SW480 (cell line): ENCODE measurements at regions not wholly inside any gene's neighbourhood (a gene's known extent, or its start where the extent isn't known, plus 50 kb on each side); places are given as distances from the start of the nearest gene placed in this dataset.
A peak's percentile ranks its signal among the peaks of the same experiment; 100 is the strongest.

Experiments used
- DNase-seq: peaks from one replicate; pipeline ENCODE4 v3.0.0-alpha.2; 2016; ENCODE audit warnings: low spot score

DNA sequence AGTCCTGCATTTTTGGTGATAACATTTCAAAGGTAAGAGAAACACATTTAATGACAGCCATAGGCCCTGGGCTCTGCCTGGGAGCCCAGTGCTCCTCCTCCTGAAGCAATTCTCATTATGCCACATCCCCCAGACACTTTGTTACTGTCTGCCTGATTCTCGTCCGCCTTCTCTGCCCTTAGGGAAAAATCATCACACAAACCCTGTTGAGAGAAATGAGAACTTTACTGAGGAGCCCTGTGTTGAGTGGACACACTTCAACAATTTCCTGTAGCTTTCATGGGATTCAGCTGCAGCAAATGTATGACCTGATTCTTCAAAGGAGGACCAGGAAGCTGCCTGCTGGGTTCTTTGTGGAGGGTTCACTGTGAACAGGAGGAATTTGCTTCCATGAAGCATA, 566.5 kb upstream of the FRG1 start:
- no peak for DNase-seq

DNA sequence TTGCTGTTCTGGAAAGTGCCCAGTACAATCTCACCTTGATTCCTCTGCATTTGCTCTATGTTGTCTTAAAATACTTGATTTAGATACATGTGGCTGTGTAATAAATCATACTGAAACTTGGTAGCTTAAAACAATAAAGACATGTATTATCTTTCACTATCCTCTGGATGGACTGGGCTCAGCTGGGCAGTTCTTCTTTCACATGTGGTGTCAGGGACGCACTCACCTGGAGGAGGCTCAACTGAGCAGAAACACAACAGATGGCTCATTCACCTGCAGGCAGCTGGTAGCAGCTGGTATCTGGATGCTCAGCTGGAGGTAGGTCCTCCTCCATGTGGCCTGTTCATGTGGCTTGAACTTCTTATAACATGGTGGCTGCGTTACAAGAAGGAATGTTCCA, 563.8 kb upstream of the FRG1 start:
- DNase-seq: no peak

DNA sequence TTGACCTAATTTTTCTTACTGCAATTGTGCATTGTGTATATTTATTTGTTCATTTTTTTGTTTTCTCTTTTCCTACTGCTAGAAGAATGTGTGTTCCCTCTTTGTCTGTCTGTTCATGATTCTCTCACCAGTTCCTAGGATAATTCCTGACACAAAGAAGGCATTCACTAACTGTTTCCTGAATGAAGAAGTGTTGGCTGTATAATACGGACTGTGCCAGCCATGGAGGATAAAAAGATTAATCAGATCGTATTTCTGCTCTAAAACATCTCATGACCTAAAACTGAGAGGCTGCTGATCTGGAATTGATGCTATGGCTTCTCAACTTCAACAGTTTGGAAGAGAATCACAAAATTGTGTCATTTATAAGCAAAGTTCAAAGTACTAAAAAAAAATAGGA, 563.1 kb upstream of the FRG1 start:
- no peak for DNase-seq

DNA sequence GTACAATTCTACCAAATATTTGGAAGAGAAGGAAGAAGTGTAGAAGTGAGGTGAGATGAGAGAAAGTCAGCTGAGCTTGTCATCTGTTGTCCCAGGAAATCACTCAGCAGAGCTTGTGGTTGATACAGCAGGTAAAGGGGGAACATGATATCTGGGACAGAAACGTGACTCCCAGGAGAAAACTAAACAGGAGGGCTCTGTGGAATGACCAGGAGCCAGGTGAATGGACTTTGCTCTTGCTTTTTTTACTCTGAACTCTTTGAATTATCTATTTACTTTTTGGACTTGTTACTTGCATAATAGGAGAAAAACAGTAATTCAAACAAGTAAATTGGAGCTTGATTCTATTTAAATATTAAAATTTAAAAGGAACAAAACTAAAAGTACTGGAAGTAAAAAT, 555.6 kb upstream of the FRG1 start:
- DNase-seq: no peak

DNA sequence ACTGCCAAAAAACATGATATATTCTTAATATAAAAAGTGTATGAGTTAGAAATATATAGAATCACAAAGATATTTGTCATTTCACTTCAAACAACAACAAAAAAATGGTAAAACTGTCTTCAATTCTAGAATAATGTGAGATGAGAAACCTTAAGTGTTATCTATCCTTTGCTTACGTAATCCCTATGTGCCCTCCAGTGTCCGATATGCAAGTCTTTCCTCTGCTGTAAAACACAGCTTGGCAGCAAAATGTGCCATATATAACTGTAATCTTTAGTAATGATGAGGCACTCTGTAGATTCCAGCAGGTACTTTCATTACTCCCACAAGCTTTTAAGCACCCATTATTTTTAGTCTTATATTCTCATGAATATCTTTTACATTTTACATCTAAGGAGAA, 555.1 kb upstream of the FRG1 start:
- DNase-seq: no peak

DNA sequence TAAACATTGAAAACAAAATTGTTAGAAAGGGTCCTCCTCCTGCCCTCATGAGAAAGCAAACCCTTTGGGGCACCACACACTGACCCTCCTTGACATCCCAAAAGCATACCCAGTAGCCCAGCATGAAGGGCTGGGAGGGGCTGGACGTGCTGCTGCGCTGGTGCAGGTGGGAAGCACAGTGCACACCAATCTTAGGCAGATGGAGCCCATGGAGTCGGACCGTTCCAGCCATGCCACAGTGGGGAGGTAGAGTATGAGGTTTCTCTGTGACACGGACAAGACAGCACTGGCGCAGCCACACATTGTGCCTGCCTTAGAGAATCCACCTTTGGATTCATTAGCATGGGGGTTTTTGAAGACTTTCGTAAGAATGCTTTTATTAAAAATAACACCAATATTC, 544.2 kb upstream of the FRG1 start:
- DNase-seq: no peak

DNA sequence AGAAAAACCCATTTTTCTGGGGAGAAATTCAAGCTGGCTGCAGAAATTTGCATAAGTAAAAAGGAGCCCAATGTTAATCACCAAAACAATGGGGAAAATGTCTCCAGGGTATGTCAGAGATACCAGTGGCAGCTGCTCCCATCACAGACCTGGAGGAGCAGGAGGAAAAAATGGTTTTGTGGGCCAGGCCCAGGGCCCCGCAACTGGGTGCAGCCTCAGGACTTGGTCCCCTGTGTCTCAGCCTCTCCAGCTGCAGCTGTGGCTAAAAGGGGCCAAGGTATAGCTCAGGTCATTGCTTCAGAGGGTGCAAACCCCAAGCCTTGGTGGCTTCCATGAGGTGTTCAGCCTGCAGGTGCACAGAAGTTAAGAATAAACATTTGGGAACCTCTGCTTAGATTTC, 536.4 kb upstream of the FRG1 start:
- no peak for DNase-seq

DNA sequence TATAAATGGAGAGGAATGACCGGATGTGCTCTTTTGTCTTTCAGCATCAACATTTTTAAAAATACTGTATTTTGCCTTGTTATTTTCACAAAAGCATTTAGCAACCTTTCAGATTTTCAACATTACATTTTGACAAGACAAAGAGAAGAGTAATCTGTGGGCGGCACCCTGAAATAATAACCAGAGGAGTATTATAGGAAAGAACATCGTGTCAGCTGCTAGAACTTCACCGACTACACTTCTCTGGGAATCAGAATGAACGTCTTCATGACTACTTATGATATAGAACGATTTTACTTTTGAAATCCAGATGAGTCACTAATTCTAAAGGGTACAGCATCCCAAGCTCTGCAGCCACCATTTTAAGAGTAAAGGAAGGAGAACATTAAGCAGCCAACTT, 531.5 kb upstream of the FRG1 start:
- DNase-seq: no peak

DNA sequence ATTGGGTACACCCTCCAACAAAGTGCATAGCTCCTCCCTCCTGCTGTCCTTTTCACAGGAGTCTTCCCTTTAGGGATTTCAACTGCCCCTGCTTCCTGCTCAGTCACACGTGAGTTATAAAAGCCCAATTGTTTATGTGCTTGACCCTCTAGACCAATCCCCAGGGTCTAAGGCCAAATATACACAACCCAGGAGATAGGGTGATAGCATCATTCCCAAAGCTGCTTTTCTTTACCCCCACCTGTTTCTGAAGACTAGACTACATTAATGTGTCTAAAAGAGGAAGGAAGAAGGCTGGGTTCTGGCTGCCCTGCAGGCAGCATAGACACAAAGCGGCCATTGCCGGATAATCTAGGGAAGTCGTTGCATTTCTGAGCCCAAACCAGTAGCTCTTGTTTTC, 526.7 kb upstream of the FRG1 start:
- no peak for DNase-seq

DNA sequence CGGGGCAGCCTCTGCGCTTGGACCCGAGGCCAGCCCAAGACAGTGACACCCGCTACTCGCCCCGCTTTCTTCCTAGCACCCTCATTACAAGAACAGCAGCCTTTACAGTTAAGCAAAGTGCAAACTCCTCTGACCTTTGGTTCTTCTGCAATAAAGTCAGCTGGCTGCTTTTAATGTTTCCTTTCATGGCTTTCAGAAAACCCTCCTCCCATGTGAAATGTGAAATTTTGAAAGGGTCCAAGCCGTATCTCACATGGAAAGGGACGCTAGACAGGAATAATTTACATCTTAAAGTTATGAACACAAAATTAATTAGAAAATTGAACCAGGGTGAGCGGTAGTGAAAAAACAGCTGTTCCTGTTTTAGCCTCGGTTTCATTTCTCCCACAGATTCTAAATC, 520.1 kb upstream of the FRG1 start:
- DNase-seq: no peak

DNA sequence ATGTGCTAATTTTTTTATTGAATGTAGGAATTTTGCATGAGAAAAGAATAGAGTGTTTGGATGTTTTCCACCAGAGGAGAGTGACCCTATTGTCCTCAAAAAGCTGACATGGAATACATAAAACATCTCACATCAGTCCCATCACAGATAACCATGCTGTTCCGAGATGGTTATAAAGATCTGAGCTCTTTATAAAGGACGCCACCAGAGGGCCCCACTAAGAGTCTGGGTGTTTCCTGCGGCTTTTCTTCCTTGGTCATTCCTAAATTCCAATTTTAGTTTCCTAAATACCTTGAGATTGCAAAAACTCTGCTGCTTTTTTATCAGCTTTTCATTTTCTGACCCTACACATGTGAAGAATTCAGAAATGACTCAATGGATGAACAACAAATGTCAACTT, 504.5 kb upstream of the FRG1 start:
- DNase-seq: no peak

DNA sequence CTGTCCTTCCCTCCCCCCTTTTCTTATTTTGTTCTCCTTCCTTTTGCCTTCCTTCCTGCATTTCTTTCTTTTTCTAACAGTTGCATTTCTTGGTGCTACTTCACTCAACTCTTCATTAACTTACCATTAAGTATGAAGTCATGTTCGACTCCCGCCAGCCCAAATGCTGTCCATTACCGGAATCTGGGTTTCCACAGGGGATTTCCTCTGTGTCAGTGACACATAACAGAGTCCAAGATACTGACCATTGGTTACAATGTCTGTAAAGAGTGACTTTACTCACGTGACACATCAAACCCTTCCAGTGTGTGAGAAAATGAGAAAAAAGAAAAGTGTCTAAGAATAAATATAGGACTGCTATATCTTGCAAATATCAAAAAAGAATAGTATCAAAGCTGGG, 500.0 kb upstream of the FRG1 start:
- DNase-seq: no peak

DNA sequence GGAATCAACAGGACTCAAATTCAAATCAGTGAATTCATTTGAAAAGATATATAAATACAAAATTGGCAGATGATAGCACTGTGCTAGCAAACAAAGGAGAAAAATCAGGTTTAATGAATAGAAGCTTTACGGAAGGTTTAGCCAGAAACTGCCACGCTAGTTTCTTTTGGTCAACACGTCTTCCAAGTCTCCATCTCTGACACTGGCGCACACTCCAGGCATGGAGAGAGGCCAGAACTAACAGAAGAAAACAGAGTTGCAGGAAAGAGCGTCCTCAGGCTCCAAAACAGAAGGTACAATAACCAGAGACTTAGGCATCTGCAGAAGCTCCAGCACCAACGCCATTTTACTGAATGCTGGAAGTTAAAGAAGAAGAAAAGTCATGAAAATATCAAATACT, 497.3 kb upstream of the FRG1 start:
- no peak for DNase-seq

DNA sequence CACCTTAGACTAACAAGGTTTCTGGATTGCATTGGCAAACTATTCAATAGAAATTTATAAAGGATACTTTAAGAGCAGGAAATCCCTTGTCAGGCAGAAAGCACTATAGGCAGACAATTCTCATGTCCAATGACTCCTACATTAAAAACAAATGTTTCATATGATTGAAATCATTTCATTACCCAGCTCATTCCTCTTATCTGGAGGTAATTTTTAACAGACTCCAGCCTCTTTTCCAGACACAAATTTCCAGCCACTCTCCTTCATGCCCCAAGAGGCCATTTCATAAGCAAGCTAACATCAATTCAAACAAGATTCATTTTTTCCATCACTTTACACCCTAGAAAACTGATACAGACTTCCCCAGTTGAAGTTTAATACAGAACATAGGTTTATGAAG, 495.1 kb upstream of the FRG1 start:
- no peak for DNase-seq

DNA sequence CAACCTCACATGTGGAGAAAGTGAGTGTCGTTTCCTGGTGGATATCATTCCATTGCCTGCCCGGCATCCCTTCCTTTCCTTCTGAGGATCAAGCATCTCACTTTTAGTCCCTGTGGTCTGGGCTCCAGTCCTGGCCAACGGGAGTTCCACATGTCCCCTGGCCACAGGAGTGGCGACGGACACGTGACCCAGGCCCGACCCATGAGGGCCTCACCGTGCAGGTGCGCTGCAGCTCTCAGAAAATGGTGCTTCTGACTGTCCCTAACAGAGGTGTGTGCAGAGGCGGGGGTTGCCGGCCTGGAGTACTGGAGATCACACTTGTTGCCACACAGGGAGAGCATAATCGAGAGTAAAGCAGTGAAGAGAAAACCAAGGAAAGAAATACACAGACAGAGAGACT, 476.9 kb upstream of the FRG1 start:
- DNase-seq: no peak

DNA sequence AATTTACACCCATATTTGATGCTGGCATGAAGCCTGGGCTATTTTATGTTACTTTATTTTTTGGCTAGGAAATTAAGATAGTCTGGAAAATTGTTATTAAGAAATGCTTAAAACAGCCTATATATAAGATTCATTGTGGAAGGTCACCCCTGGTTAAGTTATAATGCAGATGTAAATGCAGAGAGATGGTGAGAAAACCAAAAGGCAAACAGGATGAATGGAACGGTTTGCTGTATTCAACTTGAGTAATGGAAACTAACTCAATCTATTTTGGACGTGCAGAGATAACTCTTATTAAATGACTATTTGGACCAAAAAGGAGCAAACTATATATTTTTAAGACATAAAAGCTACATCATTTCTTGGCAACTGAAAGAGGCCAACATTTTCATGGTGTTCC, 446.3 kb upstream of the FRG1 start:
- DNase-seq: no peak

DNA sequence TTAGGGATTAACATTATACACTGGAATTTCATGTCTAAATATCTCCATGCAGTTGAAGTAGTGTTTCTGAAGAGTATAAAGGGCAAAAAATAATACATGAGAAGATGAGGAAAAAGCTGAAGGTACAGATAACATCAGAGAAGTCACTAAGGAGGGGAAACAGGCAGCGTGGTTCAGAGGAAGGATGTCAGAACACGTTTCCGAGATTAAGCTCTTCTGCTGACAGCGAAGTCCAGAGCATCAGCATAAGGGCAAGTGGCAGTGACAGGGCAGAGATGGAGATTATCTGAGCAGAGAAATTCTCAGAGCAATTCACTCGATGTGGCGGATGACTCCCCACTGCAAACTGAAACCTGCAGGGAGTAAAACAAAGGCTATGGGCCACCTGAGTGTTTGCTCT, 443.2 kb upstream of the FRG1 start:
- no peak for DNase-seq

DNA sequence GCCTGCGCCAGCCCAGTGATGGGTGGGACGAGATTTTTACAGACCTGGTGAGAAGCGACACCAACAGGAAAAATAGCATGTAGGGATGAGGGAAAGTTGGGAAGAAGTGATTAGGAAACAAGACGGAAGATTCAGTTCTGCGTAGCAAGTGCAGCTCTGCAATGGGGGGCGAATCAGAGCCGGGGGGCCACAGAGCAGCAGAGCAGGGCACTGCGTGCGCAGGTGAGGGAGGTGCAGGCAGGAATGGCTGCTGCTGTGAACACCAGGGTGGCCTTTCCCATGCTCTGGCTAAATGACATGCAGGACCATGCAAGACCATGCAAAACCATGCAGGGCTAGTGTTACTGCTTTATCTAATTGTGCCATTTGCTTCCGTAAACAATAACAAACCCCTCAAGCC, 442.7 kb upstream of the FRG1 start:
- DNase-seq: no peak

DNA sequence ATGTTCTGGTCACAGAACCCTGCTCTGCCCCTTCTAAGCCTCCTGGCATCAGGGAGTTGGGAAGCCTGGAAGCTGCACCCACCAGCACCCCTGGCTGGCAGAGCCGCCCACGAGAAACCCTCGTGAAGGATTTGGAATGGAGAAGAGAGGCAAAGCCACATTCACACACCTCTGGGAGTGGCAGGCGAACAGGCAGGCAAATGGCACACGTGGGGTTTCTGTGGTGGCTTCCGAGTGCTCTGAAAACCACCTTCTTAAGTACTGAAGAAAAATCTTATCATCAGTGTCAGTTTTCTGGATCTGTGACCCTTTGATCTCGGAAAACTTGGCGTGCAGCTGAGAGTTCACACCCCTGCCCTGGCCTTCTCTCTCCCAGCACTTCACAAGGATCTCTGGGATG, 442.2 kb upstream of the FRG1 start:
- no peak for DNase-seq

DNA sequence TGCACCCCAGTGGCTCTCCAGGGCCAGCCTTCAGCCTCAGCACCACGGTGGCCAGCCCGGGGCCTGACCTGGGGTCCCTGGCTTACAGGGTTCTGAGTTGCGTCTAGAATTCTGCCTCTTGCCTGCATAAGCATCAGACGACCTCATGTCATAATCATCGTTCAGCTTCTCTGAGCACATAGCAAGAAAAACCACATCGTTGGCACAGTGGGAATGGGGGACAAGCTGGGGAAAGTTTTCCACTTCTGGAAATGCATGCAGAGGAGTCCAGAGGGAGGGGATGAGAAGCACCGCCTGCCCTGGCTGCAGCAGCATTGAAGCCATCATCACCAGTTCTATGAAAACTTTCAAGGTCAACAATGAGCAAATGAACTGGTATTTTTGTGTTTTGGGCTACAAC, 441.0 kb upstream of the FRG1 start:
- no peak for DNase-seq

DNA sequence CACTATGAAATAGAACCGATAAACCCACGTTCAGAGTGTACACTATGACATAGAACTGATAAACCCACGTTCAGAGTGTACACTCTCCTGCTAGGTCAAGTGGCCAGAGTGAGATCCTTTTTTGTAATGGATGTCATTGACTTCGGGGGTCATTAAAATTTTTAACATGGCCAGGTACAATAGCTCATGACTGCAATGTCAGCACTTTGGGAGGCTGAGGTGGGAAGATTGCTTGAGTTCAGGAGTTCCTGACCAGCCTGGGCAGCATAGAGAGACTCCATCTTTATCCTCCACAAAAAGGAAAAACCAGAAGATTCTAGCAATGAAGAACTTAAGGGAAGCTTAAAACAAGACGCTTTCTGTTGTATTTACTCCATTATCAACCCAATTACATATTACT, 439.7 kb upstream of the FRG1 start:
- no peak for DNase-seq

DNA sequence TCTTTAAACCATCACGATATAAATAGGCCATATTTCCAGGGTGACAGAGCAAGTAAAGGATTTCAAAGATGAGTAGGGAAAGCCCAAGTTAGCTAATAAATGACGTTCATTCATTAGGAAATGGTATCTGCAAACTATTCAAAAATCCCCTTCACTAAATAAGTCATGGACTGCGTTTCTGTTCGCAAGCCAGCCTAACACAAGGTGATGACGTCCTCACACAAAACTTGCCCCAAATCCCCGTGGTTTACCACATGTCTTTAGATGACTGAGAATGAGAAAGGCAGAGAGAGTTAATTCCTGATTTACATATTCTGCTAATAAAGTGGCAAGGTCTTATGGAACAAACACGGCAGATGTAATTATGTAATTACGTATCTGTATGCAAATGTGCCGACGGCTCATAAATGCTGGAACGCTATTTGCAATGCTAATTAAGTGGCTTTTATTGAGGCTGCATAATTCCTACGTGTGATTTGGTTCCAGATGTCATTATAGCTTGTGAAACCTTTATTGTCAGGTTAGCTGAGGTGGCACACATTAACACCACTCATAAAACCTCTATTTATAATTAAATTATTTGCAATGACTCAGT, 437.7 kb upstream of the FRG1 start:
- peak; percentile 9 for DNase-seq

DNA sequence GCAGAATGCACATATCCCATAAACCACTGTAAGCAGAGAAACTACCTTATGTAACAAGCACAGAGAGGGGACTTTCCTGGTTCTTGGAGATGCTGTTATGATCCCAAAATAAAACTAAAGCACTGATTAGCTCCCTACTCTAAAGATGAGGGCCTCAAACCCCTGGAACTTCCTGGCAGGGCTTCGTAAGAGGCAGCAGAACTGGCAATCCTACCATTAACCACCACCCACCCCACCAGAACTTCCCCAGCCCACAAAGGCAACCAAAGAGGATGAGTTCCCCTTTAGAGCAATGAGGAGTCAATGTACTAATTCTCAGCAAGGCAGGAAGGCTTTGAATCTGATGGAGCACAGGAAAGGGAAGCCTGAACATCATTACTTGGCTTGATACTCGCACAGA, 436.5 kb upstream of the FRG1 start:
- DNase-seq: no peak

DNA sequence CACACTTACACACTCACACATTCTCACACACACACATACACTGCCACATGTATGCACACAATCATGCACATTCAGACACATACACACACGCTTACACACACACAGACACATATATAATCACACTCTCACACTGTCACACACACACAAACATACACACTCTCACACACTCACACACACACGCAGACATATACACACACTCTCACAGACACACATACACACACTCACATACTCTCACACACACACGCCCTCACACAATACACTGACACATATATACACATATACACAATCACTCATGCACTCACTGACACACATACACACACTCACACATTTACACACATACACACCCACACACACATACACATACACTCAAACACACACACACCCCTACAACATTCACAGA, 435.3 kb upstream of the FRG1 start:
- no peak for DNase-seq

DNA sequence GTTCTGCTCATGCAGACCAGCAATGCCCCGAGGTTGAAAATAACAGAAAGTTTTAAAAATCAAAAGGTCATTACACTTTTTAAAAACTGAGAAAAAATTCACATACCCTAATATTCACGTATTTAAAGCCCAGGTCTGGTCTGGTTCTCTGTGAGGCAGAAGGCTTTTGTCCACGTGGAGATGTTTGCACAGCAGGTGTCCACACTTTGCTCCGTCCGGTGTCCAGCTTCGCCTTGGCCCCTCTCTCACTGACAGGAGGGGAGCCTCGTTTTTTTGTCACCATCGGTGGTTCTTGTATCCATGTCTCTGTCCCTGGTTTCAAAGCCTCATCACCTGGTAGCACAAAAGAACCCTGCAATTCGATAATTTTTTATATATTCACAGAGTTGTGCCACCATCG, 434.6 kb upstream of the FRG1 start:
- DNase-seq: no peak
